ENCODE measurements at regions not wholly inside any gene's neighbourhood (a gene's known extent, or its start where the extent isn't known, plus 50 kb on each side); places are given as distances from the start of the nearest gene placed in this dataset.
A peak's percentile ranks its signal among the peaks of the same experiment; 100 is the strongest.

DNA sequence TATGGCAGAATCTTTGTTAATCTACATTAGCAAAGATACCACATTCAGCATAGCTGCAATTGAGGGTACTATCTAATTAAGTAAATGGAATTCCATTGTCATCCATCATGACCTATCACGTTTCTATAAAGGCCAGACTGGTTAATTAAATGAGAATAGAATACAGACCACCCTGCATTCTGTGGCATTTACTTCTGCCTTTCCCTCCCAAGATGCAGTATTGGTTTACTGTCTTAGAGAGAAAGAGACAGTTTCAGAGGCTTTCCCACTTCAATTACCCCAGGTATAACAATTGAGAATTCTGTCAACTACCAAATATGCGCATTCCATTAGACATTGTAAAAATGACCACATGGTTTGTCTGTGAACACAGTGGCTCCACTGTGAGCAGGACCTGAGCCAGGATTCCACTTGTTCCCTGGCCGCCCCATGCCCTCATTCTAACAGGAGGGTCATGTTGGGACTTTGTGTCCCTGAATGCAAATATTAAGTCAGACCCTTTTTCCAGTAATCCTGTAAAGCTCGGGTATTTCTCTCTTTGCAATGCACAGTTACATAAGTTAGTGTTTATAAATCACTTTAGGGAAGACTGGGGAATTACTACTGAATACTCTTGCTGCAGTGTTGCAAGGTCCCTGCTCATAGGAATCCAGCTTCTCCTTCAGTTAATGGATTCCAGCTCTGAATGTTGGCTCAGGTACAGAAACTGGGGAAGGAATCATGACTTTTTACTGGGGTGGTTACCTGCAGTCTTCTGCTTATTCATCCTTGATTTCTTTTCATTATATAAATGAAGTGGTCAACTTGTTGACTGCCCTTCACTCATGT is 261.0 kb downstream of the PDGFC start:
- DNase-seq (ENCODE audit: low read depth) = no peak

DNA sequence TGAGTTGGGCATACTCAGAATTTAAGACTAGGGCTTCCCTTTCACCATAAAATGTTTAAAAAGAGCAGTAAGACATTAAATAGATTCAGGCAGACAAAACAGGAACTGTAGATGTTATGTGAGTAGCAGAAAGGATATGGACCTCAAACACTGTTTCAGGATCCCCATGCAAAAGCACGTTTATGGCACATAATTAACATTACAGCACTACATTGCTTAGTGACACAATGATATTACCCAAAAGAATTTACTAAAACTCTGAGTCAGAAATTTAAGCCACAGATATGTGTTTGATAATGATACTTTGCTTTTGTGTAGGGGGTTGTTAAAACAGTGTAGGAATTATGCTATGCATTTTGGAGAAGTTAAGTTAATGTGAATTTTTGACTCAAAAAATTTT is 266.3 kb downstream of the PDGFC start:
- peak; percentile 4 for DNase-seq (ENCODE audit: low read depth)

DNA sequence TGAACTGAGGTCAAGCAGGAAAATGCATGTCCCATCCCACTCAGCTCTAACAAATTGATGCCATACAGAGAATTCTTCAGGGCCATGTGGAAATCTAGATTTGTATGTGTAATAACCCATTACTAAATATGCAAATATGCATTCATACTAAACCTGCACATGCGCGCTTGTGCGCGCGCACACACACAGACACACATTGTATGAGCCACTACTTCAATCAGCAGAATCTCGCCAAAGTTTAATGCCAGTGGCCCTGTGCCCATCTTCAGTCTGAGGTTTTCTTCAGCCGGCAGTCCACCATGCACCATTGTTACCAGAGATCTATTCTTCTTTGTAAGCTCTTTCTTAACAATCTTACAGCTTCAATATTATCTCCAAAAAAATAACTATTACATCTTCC is 276.4 kb downstream of the PDGFC start:
- no peak for DNase-seq (ENCODE audit: low read depth)

DNA sequence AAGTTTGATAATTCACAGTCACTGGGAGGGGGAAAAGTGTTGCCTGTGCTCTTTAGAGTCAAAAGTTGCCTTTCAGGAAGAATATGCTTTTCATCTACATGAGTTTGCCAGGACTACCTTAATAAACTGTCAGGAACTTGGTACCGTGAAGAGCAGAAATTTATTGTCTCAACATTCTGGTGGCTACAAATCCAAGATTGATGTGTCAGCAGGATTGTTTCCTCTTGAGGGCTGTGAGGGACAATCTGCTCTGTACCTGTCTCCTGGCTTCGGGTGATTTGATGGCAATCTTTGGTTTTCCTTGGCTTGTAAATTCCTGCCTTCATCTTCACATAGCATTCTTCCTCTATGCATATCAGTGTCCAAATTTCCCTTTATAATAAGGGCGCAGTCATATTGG is 277.2 kb downstream of the PDGFC start:
- no peak for DNase-seq (ENCODE audit: low read depth)

DNA sequence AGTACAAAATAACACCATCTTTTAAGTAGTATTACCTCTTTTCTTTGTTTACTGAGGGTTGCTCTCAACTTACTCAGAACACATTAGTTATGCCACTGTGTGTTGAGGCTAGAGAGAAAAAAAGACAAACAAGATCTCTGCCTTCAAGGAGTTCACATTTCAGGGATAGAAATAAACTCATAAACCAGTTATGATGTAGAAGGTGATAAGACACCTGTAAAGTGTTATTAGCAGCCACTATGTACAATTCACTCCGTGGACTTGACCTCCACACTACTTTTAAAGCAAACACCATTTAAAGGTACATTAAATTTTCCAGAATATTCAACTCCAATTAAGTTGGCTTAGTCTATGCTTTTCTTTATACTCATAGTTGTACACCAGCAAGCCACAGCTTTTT is 278.0 kb downstream of the PDGFC start:
- DNase-seq (ENCODE audit: low read depth) = no peak

DNA sequence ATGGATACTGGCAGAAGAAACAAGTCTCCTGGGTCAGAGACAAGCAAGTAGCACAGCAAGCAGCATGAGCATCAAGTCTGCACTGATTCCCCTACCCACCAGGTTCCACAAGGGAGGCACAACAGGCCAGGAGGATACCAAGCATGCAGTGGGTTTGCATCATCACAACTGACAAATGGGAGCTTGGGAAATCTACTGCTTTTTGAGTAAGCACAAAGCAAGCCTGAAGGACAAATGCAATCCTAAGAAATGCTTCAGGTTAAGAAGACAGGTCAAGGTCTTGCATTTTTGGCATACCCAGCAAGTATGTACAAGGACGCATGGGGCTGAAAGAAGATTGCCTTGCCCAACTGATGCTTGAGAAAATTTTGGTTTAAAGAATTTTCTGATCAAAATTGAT is 279.6 kb downstream of the PDGFC start:
- no peak for DNase-seq (ENCODE audit: low read depth)

DNA sequence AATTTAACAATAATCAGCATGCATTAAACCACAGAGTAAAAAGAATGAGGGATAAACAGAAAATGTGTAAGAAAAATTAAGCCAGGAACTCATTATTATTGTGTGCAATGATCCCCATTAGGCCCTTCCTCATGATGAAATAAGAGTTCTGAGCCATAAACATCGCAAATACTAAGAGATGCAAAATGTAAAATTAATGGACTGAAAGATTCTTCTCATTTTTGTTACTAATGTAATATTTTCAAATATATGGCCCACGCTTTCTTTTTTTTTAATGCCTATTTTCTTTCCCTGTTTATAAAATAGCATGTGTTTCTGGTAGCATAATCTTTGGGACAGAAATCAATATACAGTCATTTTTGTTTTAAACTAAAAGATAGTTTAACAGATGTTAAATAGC is 281.0 kb downstream of the PDGFC start:
- no peak for DNase-seq (ENCODE audit: low read depth)

DNA sequence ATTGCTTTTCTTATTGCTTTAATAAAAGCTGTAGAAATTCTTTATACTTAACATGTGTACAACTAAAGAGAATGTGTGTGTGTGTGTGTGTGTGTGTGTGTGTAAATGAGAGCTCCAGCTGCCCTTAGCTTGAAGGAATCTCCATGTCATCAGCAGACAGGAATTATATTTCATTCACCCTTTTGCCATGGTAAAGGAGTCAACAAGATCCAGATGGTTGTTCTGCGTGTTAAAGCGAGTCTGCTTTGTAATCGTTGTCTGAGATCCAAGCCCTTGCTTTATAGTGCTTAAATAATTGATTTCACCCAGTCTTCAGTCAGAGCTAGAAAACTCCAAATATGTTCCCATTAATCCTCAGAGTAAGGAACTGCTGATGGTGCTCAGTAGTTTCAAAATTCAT is 285.5 kb downstream of the PDGFC start:
- peak; percentile 82 for DNase-seq (ENCODE audit: low read depth)

DNA sequence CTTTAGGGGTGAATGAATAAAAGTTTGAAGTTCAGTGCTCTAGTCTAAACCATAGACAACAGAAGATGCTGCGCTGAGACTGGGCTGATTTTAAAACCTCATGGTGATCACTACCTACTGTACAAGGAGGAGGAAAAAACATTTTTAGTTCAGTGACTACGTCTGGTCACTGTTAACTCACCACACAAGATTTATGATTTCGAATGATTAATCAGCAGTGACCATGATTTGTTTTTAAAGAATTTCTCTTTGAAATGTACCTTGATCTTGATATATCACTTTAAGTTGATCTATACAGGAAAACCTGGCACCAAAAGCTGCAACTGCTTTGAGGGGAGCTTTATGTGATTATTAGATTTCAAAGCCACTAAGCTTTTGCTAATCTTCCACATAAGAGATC is 286.3 kb downstream of the PDGFC start:
- DNase-seq (ENCODE audit: low read depth) = no peak

DNA sequence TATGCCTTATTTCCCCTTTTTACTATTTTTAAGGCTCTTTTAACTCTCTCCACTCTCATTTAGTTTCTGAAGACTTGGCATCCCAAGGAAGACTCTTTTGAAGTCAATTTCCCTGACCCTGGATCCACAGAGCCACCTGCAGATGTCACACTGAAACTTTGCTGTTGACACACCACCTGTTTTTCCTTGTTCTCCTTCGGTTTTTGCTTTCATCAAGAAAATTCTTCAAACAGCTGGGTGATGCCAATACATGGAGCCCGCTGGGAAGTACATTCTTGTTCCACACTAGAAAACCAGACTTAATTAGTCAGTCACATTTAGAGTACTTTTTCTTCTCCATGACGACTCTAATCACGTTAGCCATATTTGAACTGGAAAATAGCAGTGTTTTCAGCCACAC is 293.9 kb downstream of the PDGFC start:
- peak; percentile 75 for DNase-seq (ENCODE audit: low read depth)

DNA sequence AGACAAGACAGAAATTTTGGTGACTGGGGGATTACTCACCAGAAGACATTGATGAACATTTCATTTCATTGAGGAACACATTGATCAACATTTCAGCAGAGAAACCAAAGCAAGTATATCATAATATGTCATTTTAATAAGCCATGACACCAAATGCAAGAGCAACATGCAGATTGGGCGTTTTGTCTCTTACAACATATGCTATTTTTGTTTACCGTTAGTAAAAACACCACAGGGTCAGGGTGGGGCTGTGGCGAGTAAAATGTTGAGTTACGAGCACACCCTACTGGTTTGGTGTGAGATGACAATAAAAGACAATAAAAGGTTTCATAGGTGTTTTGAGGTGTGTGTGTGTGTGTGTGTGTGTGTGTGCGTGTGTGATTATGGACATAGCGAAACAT is 294.5 kb downstream of the PDGFC start:
- peak; percentile 86 for DNase-seq (ENCODE audit: low read depth)

DNA sequence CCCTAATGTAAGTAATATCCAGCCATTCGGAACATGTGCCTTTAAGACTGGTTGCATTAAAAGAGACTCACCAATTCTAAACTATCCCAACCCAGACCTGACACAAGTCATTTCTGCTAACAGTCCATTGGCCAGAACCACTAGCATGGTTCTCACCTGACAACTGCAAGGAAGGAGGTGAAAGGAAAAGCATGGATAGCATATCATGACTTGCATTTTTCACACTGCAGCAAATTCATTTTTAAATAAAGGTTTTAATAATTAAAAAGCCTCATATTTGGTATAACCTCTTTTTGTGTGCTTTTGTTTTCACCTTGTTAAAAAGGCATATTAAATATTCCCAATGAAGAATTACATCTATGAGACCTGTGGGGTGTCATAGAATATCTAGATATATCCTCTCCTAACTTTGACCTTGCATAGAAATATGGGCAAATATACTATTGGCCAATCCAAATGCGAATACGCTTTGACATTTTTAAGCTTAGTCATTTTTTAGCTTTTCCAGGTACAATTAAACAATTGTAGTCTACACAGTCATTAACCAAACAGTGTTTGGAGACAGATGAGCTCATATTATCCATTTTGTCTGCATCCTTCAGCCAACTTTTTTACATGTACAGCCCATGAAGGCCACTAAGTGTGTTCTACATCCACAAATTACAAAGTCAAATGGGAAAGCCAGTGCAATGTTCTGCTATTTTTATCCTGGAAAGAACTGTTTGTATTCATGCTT is 295.3 kb downstream of the PDGFC start:
- no peak for DNase-seq (ENCODE audit: low read depth)

DNA sequence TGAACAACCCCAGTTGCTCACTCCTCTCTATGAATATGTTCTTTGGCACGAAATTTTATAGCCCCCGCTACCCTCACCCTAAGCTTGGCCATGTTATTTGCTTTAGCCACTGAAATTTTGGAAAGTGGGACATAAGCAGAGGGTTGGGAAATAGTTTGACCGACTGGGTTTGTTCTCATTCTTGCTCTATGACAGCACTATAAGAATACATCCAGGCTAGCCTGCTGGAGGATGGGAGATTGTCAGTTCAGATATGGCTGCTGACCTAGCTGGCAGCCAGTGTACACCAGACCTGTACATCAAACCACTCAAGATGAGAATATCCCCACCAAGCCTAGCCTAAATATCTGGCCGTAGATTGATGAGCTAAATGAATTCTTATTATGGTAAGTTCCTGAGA is 298.1 kb downstream of the PDGFC start:
- DNase-seq (ENCODE audit: low read depth) = peak; percentile 14

DNA sequence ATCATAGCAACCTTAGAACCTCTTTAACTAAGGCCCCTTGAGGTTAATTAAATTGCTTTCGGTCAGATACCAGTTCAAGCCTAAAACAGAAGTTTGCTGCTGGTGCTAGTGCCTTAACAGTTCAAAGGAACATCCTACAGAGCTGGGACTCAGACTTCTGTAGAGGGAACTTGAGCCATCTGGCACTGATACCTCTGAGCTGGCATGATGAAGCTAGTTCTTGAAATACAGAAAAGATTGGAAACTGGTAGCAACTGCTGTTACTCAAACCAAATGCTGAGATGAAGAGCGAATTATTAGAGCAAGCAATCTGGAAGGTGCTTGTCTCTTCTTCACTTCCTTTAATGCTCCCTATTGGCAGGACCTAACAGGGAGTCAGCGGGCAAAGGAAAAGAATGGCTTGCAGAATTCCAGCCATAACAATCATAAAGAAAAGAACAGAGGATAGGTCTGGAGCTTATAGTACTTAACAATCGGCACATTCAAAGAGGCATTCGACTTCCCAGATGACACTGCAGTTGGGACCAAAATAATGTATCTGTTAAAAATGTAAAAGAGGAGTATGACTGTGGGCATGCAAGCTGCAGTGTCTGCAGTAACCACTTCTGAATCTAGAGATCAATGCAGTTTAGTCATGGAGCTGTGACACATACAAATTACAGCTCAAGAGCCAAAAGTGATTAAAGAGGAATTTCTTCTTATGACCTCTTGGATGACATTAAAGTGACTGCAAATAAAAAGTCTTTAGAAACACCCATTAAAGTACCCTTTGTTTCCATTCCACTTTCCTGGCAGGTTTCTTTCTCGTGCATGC is 298.9 kb downstream of the PDGFC start:
- peak; percentile 46 for DNase-seq (ENCODE audit: low read depth)

DNA sequence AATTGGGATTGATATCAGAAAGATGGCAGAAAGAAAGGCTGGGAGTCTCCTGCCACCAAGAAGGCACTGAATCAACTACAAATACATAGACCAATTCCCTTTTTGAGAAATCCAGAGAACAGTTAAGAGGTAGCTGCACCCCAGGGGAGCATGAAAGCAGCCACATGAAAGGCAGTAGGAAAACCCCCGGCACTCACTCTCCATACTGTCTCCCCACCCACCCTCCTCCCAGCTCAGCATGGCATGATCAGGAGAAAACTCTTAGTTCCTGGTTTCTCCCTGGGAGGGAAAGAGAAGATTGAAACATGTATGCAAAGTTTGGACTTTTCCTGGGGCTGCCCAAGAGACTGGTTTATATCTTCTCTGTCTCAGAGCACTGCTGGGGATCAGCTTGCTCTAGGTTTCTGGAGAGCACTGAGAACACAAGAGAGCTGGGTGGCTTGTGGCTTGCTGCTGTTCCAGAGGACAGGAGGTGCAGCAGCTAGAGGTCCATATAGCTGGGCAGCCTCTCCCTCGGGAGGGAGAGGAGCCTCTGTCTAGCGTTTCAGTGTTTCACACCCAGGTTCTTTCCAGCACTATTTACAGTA is 305.7 kb downstream of the PDGFC start:
- DNase-seq (ENCODE audit: low read depth) = no peak

DNA sequence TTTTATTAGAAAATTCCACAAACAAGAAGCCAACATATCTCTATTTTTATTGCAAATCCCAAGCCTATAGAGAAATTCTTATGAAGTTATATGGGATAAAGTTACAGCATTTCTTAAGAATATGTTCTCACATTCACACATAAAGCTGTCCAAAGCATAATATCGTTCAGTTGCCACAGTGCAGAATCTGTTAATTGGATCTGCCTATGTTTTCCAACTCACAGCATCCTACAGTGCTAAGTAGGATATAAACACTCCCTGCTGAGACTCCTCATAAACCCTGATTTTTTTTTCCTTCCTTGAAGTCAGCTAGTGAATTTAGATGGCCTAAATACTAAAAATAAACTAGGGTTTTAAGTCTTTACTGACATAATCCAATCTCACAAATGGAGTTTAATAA is 307.9 kb downstream of the PDGFC start:
- no peak for DNase-seq (ENCODE audit: low read depth)

DNA sequence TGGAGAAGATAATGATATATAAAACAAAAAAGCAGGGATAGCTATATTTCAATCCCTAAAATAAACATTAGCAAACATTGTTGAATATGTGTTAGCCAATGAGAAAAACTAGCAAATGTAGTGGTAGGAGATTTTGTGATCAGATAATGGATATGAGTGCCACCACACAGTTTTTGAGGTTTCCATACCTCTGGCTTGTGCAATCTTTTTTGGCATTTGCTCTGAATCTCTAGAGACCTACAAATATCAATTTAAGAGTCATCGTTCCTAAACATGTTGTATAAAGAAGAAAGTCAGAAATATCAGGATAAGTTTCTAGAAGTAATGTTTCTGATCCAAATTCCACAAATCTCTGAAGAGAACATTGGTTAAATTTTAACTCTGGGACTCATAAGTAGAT is 308.7 kb downstream of the PDGFC start:
- no peak for DNase-seq (ENCODE audit: low read depth)

DNA sequence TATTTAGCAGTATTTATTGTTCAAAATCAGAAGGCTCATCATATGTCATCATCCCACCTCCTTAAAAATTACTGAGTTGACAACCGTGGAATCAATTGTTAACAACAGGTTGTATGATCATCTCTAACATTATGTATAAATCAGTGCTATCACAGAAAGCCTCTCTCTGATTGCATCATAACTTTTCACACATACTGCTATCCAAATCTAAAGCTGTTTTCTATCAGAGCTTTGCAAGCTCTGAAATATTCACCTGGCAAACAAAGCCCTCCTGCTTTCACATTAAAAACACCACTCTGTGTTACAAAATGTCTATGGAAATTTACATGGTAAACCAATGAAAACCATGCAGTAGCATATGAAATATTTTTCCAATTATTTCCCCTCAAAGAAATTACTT is 310.0 kb downstream of the PDGFC start:
- no peak for DNase-seq (ENCODE audit: low read depth)

DNA sequence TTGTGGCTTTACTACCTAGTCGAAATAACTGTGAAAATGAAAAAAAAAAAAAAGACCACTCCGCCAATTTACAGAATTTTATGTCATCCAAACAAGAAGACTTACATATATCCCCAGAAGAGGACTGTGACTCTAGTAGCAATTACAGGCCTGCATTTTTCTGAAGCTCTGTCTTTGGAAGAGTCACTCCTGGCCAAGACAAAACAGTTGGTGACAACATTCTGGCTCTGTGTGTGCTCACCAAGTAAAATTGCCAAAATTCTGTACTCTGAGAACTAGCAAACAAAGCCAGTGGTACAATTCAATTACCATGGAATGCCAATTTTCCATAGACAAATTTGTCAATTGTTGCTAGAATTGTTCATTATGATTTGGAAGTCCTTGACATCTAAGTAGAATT is 311.1 kb downstream of the PDGFC start:
- DNase-seq (ENCODE audit: low read depth) = peak; percentile 24

DNA sequence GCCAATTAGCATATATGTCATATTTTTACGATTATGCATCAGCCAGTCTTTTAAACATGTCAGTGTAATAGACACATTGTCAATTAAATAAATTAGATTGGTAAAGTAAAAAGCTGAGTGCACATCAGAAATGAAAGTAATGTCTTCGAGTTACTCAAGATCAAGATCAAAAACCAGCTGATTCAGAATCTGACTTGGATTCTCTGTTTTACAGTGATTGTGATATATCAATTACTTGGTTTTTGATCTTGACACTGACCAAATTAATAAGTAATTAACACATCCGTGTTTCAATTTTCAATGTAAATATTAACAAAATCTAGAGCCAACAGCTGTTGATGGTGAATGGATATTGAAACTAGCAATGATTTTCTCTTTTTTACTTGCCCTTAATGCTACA is 311.6 kb downstream of the PDGFC start:
- no peak for DNase-seq (ENCODE audit: low read depth)

DNA sequence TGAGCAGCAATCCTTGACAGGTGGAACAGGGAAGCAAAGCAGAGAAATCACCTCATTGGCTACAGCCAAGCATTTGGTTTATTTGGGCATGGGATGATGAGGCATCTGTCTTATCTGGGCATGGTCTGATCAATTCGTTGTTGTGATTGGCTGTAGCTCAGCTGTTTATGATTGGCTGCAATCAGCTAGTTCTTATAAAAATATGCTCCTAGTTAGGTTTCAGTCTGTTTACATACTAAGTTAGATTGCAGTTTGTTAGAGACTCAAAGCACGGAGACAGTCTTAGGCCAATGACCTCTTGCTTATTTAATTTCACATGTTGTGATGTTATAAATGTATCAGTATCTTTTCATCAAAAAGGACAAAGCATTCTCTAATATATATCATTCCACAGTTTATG is 312.0 kb downstream of the PDGFC start:
- no peak for DNase-seq (ENCODE audit: low read depth)

DNA sequence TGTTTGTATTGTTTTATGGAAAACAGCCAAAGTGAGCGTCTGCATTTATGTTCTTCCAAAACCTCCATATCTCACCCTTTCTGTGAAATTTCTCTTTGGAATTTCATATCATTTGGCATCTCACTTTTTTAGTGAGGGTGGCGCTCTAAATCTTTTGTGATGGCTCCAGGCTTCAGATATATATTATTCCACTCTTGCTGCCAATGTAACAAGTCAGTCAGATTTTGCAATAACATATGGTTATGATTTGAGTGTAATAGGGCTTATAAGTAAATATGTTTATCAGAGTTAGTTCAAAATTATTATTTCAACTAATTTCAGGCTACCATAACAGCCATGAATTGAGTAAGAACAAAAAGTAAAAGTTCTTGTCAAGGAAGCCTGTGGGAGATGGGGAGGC is 314.7 kb downstream of the PDGFC start:
- DNase-seq (ENCODE audit: low read depth) = no peak
